HG03066 (cell line): ENCODE measurements at regions not wholly inside any gene's neighbourhood (a gene's known extent, or its start where the extent isn't known, plus 50 kb on each side); places are given as distances from the start of the nearest gene placed in this dataset.

Experiments
- ATAC-seq: cut with Tn5 transposase; IDR thresholded peaks from one replicate; pipeline ENCODE4 v1.9.1; 2021; ENCODE audit warnings: low read depth; ENCODE audit not compliant: unreplicated experiment

DNA sequence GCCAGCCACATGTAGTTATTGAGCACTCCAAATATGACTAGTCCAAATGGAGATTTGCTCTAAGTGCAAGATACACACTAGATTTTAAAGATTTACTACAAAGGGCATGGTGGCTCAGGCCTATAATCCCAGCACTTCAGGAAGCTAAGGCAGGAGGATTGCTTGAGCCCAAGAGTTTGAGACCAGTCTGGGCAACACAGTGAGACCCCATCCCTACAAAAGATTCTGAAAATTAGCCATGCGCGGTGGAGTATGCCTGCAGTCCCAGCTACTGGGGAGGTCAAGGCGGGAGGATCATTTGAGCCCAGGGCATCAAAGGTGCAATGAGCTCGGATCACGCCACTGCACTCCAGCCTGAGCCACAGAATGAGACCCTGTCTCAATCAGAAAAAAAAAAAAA is 93.5 kb upstream of the HNRNPA3 start:
- no peak for ATAC-seq

DNA sequence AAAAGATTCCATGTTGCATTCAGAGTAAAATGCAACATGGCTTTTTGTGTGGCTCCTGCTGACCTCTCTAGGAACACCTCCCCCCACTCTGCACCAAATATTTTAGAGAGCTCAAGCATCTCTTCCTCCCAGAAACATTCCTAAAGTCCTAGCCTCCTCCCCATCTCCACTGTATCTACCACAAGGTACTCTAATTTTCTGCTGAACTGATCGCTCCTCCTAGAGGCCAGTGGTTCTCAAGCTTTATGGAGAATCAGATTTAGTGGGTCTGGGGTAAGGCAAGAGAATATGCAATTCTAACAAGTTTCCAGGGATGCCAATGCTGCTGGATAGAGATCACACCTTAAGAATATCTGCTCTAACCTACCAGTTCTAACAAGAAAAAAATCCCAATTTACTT is 89.5 kb upstream of the HNRNPA3 start:
- ATAC-seq = no peak

DNA sequence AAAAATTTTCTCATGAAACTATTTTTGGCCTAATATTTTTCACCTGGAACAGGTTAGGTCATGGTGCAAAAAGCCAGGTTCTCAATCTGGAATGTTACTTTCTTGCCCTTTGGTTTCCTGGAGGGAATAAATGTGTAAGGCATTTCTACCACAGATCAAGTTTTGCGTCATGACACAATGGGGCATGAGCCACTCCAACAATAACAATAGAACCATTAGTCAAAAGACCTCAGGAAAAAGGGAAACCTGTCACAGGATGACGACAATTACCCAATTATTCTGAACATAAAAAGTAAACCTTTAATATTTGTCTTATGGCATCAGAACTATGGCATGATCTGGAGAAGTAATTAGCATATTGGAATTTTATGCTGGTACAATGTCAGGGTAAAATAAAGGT is 88.2 kb upstream of the HNRNPA3 start:
- ATAC-seq = no peak

DNA sequence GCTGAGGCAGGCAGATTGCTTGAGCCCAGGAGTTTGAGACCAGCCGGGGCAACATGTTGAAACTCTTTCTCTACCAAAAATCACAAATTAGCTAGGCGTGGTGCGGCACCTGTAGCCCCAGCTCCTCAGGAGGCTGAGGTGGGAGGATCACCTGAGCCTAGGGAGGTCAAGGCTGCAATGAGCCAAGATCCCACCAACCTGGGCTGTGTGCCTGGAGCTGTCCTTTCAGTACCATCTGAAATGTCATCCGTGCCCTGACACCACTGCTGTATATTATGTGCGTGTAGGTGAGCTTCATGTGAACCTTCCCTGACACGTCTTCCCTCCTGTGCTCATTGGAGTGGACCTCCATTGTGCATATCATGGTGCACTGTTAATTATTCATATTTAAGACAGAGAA is 84.8 kb upstream of the HNRNPA3 start:
- no peak for ATAC-seq

DNA sequence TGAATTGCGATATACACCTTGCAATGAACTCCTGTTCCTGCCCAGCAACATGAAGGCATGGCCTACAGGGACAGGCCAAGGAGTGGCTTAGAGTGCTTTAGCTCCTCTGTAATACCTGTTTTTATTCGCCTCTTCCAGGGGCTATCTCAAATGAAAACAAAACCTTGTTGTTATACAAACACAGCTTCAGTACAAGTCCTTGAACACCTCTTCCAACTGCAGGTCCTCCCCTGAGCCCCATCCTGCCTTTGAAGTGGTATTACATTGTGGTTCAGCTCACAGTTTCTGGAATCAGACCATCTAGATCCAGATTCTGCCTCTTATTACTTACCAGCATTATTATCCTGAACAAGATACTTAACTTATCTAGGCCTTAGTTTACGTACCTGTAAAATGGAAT is 83.0 kb upstream of the HNRNPA3 start:
- no peak for ATAC-seq

DNA sequence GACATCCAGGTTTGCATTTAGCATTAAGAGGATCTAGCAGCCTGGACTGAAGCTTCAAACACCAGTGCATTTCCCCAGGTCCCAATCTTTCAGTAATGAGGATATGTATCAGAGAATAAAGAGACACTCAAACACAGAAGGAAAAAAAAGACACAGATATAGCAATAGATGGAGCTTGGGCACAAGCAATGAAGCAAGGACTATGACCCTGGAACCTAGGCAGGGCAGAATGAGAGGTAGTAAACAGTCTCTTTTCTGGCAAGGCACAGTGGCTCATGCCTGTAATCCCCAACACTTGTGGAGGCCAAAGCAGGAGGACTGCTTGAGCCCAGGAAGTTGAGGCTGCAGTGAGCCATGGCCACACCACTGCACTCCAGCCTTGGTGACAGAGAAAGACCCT is 80.7 kb upstream of the HNRNPA3 start:
- ATAC-seq = no peak

DNA sequence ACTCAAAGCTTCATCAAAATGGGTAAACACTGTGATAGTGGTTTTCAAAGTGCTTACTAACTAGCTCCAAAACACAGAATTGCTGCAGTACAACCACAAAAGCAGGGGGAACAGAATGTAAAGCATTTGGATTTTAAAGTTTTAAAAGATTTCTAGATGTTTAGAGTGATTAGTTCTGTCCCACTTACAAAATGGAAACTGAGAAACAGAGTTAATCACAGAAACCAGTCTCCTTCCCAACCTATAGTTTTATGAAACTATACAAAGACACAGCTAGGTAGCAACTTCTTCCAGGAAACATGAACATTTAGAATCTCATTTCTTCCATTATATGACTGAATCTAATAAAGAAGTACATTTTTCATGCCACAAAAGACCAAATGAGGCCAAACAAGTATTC is 73.8 kb upstream of the HNRNPA3 start:
- ATAC-seq = no peak

DNA sequence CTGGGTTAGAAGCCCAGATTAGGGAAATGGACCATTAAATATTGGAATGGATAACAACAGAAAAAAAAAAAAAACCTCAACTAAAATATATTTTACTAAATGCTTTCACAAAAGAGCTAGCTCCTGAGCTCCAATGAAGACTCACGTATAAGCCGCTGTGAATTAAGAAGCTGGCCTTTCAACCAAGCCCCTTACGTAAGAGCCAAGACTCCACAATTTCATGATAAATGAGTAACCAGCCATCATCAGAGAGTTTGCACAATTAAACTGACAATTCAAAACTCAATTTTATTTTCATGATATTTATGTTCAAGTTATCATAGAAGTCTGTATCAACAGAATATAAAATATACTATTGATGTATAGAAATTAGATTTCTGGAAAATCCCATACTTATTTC is 70.7 kb upstream of the HNRNPA3 start:
- ATAC-seq = no peak

DNA sequence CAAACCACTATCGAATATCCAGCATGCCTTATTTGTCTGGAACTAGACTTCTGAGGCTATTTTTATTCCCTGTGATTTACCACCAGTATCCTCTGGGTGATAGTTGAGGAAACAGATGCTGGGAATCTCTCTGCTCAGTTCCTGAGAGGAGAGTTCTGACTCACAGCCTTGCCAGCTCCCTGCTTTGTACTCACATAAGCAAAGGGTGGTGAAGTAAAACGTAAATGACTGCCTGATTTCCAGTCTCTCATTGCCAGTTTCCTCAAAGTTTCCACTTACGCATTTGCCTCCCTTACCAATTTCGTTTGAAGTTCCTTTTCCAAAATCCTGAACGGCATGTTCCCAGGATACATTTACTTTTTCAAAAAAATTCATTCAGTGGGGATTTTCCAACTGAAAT is 69.2 kb upstream of the HNRNPA3 start:
- ATAC-seq = no peak

DNA sequence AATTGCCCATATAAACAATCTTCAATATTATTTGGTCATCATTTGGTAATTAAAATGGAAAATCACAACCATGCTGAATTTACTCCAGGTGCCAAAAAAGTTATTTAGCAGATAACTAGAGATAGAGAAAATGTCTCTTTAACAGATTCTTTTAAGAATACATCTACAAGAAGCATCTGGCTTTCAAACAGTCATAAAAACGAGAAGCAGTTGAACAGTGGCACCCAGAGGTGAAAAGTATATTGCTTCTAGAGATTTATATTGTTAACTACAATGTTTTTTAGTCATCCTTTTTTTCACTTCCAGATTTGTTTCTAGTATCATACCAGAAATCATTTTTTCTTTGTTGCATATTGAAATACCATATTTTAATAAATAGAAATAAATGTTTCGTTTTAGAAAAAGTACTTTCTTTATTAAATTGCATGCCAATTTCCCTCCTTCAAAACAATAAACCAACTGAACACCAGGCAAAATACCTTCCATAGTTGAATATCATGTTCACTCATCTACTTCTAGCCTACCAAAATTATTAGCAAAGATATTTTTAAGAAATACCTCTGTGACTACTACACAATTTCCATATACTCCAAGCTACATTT is 65.4 kb upstream of the HNRNPA3 start:
- ATAC-seq = no peak

DNA sequence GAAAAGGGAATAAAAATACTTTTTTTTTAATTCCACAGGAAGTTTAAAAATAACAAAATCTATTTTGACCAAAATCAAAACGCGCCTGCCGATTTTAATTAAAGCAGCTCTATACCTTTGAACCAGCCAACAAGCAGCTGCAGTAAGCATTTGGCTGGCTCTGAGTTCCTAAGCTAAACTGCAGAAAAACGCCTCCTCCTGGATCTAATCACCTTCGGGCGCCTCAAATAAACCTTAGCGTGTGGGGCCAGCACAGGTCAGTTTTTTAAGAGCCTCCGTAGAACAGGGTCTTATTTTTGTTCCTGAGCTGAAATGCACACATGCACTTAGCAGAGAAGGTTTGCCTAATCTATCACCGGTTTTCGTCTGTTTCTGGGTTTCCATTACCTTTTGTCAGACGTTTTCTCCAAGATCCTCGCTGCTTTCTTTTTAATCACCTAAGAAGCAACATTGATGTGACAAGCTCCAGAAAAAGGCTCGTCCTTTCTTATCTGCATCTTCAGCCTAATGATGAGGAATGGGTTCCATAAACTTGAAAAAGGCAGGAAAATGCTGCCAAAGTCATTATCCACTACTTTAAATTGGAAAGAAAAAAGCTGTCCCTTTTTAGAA is 64.7 kb upstream of the HNRNPA3 start:
- no peak for ATAC-seq

DNA sequence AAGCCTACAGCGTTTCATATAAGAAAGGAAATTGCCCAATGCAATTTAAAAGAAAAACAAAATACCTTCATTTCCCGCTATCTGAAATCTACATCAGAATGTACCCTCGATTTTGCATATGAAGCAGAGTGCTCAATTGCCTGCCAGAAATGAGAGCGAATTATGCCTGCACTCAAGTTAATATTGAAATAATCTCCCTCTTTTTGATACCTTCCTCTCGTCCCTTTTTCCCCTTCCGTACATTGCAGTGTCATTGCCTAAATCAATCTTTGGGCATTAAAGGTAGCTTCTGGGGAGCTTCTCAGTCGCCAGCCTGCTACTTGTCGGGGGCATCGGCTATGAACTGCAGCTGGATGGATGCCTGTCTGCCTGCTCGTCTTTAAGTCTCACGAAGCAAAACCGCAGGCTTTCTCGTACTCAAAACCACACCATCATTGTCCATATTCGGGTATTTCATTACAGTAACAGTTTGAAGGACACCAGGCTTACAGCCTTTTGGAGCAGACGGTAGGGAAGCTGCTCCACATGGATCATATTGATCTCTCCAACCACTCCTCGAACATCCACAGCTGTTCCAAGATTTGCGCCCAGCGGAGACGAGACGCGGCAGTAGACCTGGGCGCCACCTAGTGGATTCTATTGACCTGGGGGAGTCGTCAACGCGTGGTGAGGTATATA is 64.0 kb upstream of the HNRNPA3 start:
- peak; percentile 89 for ATAC-seq

DNA sequence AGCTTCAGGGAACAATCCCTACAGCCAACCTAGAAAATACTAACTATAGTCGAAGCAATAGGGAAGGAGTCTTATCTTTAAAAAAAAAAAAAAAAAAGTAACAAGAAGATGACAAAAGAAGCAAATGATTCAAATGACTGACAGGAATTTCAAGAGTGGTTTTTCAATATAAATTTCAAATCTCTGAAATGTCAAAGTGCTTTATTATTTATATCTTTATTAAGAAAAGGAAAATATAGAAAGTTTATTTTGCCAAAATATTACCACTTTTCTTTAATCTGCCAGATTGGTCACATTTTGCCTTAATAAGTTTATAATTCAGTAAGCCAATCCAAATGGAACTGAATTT is 63.5 kb upstream of the HNRNPA3 start:
- no peak for ATAC-seq

DNA sequence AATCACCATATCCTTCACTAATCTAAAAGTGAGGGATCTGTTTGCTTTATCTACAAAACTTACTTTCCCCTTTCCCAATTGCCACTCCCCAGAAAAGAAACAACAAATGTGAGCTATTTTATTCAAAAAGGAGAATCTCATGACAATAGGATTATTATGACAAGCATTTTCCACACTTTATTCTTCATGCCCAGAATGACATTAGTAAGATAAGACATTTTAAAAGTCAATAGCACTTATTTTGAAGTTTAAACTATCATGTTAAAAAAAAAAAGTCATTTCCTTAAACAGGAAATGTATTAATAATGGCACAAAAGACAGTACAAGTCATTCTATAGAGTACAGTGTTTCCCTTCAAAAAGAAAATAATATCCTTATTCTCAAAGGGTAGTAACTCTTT is 58.8 kb upstream of the HNRNPA3 start:
- no peak for ATAC-seq

DNA sequence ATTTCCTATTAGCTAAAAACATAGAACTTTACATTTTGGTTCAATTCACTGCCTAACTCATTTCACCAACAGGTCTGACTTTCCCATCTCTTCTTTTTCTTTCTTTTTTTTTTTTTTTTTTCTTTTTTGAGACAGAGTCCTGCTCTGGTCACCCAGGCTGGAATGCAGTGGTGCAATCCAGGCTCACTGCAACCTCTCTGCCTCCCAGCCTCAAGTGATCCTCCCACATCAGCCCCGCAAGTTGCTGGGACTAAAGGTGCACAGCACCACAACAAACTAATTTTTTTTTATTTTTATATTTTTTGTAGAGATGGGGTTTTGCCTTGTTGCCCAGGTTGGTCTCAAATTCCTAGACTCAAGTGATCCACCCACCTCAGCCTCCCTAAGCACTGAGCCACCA is 57.8 kb upstream of the HNRNPA3 start:
- no peak for ATAC-seq

DNA sequence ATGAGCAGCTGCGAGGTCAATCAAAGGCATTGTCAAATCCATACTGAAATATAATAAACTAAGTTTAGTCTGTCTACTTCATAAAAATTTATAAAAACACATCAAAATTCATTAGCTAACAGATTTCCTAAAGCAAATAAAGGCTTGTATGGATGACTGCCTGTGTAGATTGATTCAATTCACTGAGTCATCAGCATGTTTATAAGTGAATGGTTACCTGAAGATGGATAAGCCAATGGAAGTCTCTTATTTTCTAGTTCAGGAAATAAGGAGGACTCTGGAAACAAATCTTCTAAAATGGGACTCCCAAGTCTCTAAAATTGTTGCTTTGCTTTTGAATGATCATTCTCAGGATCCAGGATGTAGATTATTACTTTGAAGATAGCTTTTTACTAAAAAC is 57.0 kb upstream of the HNRNPA3 start:
- ATAC-seq = no peak

DNA sequence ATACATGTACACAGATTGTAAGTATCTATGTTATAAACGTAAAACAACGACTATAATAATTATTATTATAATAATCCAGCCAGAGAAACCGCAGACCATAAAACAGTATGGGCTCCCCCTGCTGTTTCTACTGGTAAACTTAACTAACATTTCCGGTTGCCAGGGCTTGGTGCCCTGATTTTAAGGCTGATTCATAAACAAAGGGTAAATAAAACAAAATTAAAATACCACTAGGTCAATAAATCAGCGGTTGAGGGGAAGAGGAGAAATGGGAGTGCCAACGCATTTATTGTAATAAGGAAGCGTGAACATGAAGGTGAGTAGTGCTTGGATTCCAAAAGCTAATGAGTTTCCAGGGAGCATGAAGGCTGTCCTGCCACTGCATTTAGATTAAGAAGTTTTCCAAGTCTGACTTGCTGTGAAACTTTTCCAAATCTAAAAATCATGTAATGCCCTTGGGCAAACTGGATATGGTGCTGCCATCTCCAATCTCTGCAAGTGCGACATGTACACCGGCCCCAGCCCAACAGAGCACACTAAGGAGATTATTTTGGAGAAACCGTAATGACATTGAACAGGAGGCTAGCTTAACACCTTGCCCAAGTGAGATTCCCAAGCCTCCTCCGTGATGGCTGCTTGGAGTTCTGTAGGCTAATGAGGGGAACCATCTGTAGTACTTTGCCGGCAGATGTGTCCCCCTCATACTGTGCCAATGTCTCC is 50.7 kb upstream of the HNRNPA3 start:
- no peak for ATAC-seq
